Nephron progenitor cell (in vitro differentiated cells): ENCODE measurements at regions not wholly inside any gene's neighbourhood (a gene's known extent, or its start where the extent isn't known, plus 50 kb on each side); places are given as distances from the start of the nearest gene placed in this dataset.
"Not testable (repeated sequence)": the region's sequence is repeated elsewhere in the genome, so short reads cannot be mapped to it uniquely, and the experiment has no call there.

Source experiments
- DNase-seq: peaks from one replicate; pipeline ENCODE4 v3.0.0; 2021
- H3K27ac Mint-ChIP-seq: 2 replicates; pipeline ENCODE4 v1.8.0; 2021; ENCODE audit warnings: mild to moderate bottlenecking, moderate library complexity, mixed read lengths
- H3K27me3 Mint-ChIP-seq: 2 replicates; pipeline ENCODE4 v1.8.0; 2021; ENCODE audit warnings: mild to moderate bottlenecking, low read depth, mixed read lengths; ENCODE audit not compliant: poor library complexity
- H3K36me3 Mint-ChIP-seq: 2 replicates; pipeline ENCODE4 v1.8.0; 2021; ENCODE audit warnings: low read depth, mixed read lengths
- H3K4me1 Mint-ChIP-seq: 2 replicates; pipeline ENCODE4 v1.8.0; 2021; ENCODE audit warnings: mixed read lengths
- H3K4me3 Mint-ChIP-seq: 2 replicates; pipeline ENCODE4 v1.8.0; 2021; ENCODE audit warnings: mild to moderate bottlenecking, moderate library complexity, mixed read lengths
- H3K9me3 Mint-ChIP-seq: 2 replicates; pipeline ENCODE4 v1.8.0; 2021; ENCODE audit warnings: mild to moderate bottlenecking, moderate library complexity, mixed read lengths
- CTCF ChIP-seq: fragments of 200-600 bp; sonication (generic); IDR thresholded peaks from 2 replicates; pipeline ENCODE4 v1.5.0; 2021; ENCODE audit warnings: antibody characterized with exemption

GRCh38 chrX:95509474-95509873 is 1175.2 kb upstream of the DIAPH2 start:
- Mint-ChIP-seq H3K4me1 (no peaks in the 10 kb centered on the region), H3K4me3 (no peak overlapping the region), H3K36me3 (no peaks in the 10 kb centered on the region), H3K9me3 (no peaks in the 10 kb centered on the region), H3K27ac (no peak overlapping the region), H3K27me3 (no peaks in the 10 kb centered on the region)
- TF ChIP-seq CTCF: no peak
- no peak for DNase-seq

GRCh38 chrX:95524018-95524417 is 1160.6 kb upstream of the DIAPH2 start:
- not testable (repeated sequence) for DNase-seq, H3K4me1 Mint-ChIP-seq, H3K27ac Mint-ChIP-seq, H3K36me3 Mint-ChIP-seq, H3K9me3 Mint-ChIP-seq, H3K27me3 Mint-ChIP-seq, H3K4me3 Mint-ChIP-seq

- Mint-ChIP-seq H3K27me3 (no peaks in the 10 kb centered on the region), H3K9me3 (no peaks in the 10 kb centered on the region), H3K27ac (no peak overlapping the region), H3K4me3 (no peak overlapping the region), H3K4me1 (no peaks in the 10 kb centered on the region), H3K36me3 (no peaks in the 10 kb centered on the region)
- no peak for TF ChIP-seq CTCF
- no peak for DNase-seq
These were observed 1148.5 kb upstream of the DIAPH2 start for GRCh38 chrX:95536111-95536510.

GRCh38 chrX:95536661-95537060 is 1148.0 kb upstream of the DIAPH2 start:
- no peaks in the 10 kb centered on the region for H3K27me3 Mint-ChIP-seq
- no peak overlapping the region for H3K27ac Mint-ChIP-seq

GRCh38 chrX:95539041-95539440 is 1145.6 kb upstream of the DIAPH2 start:
- Mint-ChIP-seq H3K27ac (no peak overlapping the region), H3K4me3 (no peak overlapping the region), H3K36me3 (no peaks in the 10 kb centered on the region), H3K27me3 (no peaks in the 10 kb centered on the region), H3K4me1 (no peaks in the 10 kb centered on the region), H3K9me3 (no peaks in the 10 kb centered on the region)
- no peak for DNase-seq
- no peak for TF ChIP-seq CTCF

More at GRCh38 chrX:95536661-95537060, 1148.0 kb upstream of the DIAPH2 start:
- DNase-seq: no peak
- Mint-ChIP-seq H3K36me3 (no peaks in the 10 kb centered on the region), H3K4me3 (no peak overlapping the region), H3K9me3 (no peaks in the 10 kb centered on the region), H3K4me1 (no peaks in the 10 kb centered on the region)
- no peak for TF ChIP-seq CTCF

- not testable (repeated sequence) for DNase-seq, H3K36me3 Mint-ChIP-seq, H3K27me3 Mint-ChIP-seq, H3K27ac Mint-ChIP-seq, H3K4me3 Mint-ChIP-seq, H3K4me1 Mint-ChIP-seq
- H3K9me3 Mint-ChIP-seq: peaks cover 20% of the 10 kb centered on the region
These were observed 1135.1 kb upstream of the DIAPH2 start for GRCh38 chrX:95549552-95549951.

GRCh38 chrX:95585321-95585720 is 1099.3 kb upstream of the DIAPH2 start:
- H3K27me3 Mint-ChIP-seq: peaks cover 3% of the 10 kb centered on the region
- H3K4me1 Mint-ChIP-seq: no peaks in the 10 kb centered on the region
- no peak overlapping the region for H3K4me3 Mint-ChIP-seq
- no peak for DNase-seq
- no peak overlapping the region for H3K27ac Mint-ChIP-seq
- no peak for TF ChIP-seq CTCF
- no peaks in the 10 kb centered on the region for H3K36me3 Mint-ChIP-seq
- no peaks in the 10 kb centered on the region for H3K9me3 Mint-ChIP-seq
